ENCODE measurements at regions not wholly inside any gene's neighbourhood (a gene's known extent, or its start where the extent isn't known, plus 50 kb on each side); places are given as distances from the start of the nearest gene placed in this dataset.
"Not testable (repeated sequence)": the region's sequence is repeated elsewhere in the genome, so short reads cannot be mapped to it uniquely, and the experiment has no call there.

GRCh38 chr10:38252551-38252950 lies 158.4 kb downstream of the ZNF37A start:
- H3K4me1 ChIP-seq; H3K27ac ChIP-seq; H3K9me3 ChIP-seq; H3K36me3 ChIP-seq (ENCODE audit: insufficient read depth in 1 of 2, low read depth in 1 of 2); H3K4me3 ChIP-seq; H3K27me3 ChIP-seq (ENCODE audit: insufficient read depth in 3 of 3, low read length in 2 of 3); DNase-seq; ATAC-seq; intact Hi-C loops (cut with DNase I): not testable (repeated sequence)
- 32 to 41% (median 41%) methylated on average over 3 to 4 of the region's 6 CpGs for WGBS, 3 donors

DNA sequence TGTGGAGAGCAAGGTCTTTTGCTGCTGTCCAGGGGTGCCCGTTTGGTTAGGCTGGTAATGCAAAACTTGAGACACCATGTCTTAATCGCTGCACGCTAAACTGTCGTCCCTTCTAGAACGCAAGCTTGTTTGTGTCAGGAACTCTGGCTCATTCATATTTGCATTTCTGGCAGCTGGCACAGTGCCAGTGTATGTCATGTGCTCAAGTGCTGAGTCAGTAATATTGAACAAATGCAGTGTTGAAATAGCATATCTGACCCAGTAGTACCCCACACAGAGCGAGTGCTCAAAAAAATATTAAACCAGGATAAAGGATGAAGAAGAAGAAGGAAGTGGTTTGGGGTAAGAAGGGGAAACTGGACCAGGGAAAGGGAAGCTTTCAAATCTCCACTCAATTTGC lies 173.4 kb downstream of the ZNF37A start:
- WGBS, 3 donors, result 64 to 76% (median 74%) methylated on average over 6 of the region's 6 CpGs
- H3K4me1 ChIP-seq; H3K36me3 ChIP-seq (ENCODE audit: insufficient read depth in 1 of 2, low read depth in 1 of 2); intact Hi-C loops (cut with DNase I); H3K27me3 ChIP-seq (ENCODE audit: insufficient read depth in 3 of 3, low read length in 2 of 3); ATAC-seq; H3K27ac ChIP-seq; H3K9me3 ChIP-seq; H3K4me3 ChIP-seq; DNase-seq: not testable (repeated sequence)

DNA sequence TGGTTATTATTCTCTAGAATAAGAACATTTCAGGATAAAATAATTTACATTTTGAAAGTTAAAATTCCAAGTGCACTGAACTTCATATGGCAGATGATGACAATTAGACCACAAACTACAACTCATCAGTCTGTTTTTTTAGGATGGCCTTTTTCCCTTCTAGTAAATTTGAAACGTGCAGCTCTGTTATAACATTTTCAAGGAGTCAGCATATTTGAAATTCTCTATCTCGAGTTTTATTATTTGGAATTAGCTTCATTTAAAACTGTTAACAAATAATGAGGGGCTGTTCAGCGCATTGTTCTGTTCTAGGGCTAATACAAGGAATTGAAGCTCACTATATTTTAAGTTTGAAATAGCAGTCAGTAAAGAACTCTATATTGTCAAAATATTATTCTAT lies 176.9 kb downstream of the ZNF37A start:
- intact Hi-C loops (cut with DNase I); H3K4me1 ChIP-seq; H3K27me3 ChIP-seq (ENCODE audit: insufficient read depth in 3 of 3, low read length in 2 of 3); H3K4me3 ChIP-seq; ATAC-seq; DNase-seq; H3K36me3 ChIP-seq (ENCODE audit: insufficient read depth in 1 of 2, low read depth in 1 of 2); H3K9me3 ChIP-seq; H3K27ac ChIP-seq: not testable (repeated sequence)
- WGBS, 3 donors, result 41 to 45% (median 43%) methylated on average over 3 of the region's 3 CpGs

- intact Hi-C loops (cut with DNase I), result not testable (repeated sequence)
- WGBS, 3 donors, result 69 to 78% (median 76%) methylated on average over 2 of the region's 2 CpGs
Observed at GRCh38 chr10:38274879-38275278, 180.7 kb downstream of the ZNF37A start.

DNA sequence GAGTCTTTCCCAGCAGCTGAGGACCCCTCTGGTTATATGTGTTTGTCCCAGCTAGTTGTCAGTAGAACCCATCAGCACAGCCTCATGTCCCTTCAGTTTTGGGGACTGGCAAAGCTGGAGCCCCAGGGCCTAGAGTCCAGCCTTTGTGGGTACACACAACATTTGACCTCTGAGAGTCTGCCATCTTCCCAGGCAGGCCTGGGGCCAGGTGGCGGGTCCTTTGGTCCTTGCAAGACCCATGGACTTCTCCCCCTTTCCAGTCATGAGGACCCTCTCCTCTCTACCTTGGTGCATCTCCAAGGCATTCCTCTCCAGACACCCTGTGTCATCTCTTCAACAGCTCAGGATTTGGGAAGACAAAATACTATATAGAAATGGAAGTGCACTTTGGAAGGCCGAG lies 198.4 kb downstream of the ZNF37A start:
- H3K36me3 ChIP-seq (ENCODE audit: insufficient read depth in 1 of 2, low read depth in 1 of 2); H3K27ac ChIP-seq; ATAC-seq; H3K4me3 ChIP-seq; DNase-seq; intact Hi-C loops (cut with DNase I); H3K4me1 ChIP-seq; H3K27me3 ChIP-seq (ENCODE audit: insufficient read depth in 3 of 3, low read length in 2 of 3); H3K9me3 ChIP-seq: not testable (repeated sequence)
- WGBS, 3 donors, result 74 to 87% (median 85%) methylated on average over 1 to 2 of the region's 2 CpGs

More at GRCh38 chr10:38274879-38275278, 180.7 kb downstream of the ZNF37A start:
- not testable (repeated sequence) for H3K27me3 ChIP-seq (ENCODE audit: insufficient read depth in 3 of 3, low read length in 2 of 3); H3K9me3 ChIP-seq; H3K4me1 ChIP-seq; DNase-seq; H3K27ac ChIP-seq; H3K36me3 ChIP-seq (ENCODE audit: insufficient read depth in 1 of 2, low read depth in 1 of 2); ATAC-seq; H3K4me3 ChIP-seq

DNA sequence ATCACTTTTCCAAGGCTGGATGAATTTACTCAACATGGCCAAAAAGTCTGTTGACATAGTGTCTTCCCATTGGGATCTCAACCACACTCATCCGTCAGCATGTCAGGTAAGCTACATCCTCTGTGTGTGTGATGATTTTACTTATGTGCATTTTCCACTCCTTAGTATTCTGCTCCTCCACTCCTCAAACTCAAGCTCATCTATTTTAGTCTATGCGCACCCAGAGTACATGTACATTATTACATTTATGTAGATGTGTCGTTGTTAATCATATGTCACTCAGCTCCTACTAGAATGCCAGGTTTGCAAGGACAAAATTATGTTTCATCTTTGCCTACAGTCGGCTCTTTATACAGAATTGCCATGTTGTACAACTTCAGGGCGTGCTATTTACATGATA lies 216.0 kb downstream of the ZNF37A start:
- H3K9me3 ChIP-seq; ATAC-seq; H3K27ac ChIP-seq; H3K36me3 ChIP-seq (ENCODE audit: insufficient read depth in 1 of 2, low read depth in 1 of 2); H3K27me3 ChIP-seq (ENCODE audit: insufficient read depth in 3 of 3, low read length in 2 of 3); intact Hi-C loops (cut with DNase I); H3K4me1 ChIP-seq; DNase-seq; H3K4me3 ChIP-seq: not testable (repeated sequence)
- 72 to 75% (median 73%) methylated on average over 5 of the region's 5 CpGs for WGBS, 3 donors

DNA sequence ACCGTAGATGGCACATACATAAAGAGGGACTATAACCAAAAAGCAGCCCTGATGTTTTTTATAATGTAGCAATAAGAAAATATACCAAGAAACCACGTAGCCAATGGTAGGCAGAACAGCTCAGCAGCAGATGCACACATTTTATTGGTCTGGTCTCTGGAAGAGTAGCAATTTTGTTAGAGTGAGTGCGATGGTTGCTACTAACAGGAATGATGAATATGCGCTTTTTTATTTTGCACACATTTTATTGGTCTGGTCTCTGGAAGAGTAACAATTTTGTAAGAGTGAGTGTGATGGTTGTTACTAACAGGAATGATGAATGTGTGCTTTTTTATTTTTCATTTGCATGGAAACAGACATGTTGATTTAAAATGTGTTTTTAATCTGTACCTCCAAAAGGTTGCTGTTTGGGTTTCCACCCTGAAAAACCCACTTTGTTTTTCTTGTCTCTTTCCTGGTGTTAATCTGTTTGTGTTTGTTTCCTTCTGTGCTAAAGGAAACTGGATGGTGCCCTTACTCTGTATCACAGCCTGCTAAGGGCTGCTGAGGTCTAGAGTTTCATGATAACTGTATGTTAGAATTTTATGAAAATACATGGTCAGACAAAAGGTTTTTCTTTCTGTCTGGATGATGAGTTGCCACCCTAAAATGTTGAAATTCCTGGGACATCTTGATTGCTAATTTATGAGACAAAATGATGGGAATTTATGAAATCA lies 221.1 kb downstream of the ZNF37A start:
- H3K36me3 ChIP-seq (ENCODE audit: insufficient read depth in 1 of 2, low read depth in 1 of 2); H3K9me3 ChIP-seq; ATAC-seq; H3K27ac ChIP-seq; H3K4me3 ChIP-seq; DNase-seq; H3K4me1 ChIP-seq; H3K27me3 ChIP-seq (ENCODE audit: insufficient read depth in 3 of 3, low read length in 2 of 3); intact Hi-C loops (cut with DNase I): not testable (repeated sequence)
- WGBS, 3 donors, result 73 to 76% (median 74%) methylated on average over 4 of the region's 4 CpGs

DNA sequence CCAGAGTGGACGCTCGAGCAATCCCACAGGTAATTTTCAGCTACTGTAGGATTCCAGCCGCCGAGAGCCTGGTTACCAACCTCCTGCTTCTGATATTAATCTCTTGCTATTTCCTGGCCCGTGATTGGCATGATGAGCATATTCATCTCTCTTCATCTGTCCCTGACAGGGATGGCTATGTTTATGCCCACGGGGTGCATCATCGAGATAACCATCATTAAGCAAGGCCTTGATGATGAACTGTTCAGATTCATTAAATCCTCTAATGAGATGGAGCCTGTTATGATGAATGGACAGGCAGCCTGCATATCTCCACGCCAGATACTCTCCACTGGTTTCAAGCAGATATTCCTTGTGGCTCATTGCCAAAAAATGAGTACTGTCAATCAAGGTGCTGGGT lies 227.3 kb downstream of the ZNF37A start:
- ATAC-seq; H3K9me3 ChIP-seq; H3K4me1 ChIP-seq; H3K36me3 ChIP-seq (ENCODE audit: insufficient read depth in 1 of 2, low read depth in 1 of 2); H3K4me3 ChIP-seq; H3K27me3 ChIP-seq (ENCODE audit: insufficient read depth in 3 of 3, low read length in 2 of 3); intact Hi-C loops (cut with DNase I); DNase-seq; H3K27ac ChIP-seq: not testable (repeated sequence)
- 80 to 88% (median 84%) methylated on average over 8 of the region's 8 CpGs for WGBS, 3 donors

DNA sequence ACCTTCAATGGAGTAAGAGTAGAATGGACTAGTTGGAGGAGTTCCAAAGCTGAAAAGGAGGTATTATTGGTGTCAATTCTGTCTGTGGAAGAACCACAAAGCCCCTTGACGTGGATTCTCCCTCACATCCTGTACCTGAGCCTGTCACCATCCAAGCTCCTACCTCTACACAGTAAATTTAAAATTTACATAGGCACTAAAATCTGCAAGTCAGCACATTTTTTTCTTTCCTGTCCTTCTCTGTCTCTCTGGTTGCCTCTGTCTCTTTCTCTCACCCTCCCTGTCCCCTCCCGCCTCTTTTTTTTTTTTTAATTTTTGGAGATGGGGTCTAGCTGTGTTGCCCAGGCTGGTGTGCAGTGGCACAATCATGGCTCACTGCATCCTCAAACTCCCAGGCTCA lies 236.2 kb downstream of the ZNF37A start:
- 73 to 76% (median 75%) methylated on average over 2 of the region's 2 CpGs for WGBS, 3 donors
- DNase-seq; intact Hi-C loops (cut with DNase I); H3K4me3 ChIP-seq; H3K36me3 ChIP-seq (ENCODE audit: insufficient read depth in 1 of 2, low read depth in 1 of 2); ATAC-seq; H3K27me3 ChIP-seq (ENCODE audit: insufficient read depth in 3 of 3, low read length in 2 of 3); H3K9me3 ChIP-seq; H3K4me1 ChIP-seq; H3K27ac ChIP-seq: not testable (repeated sequence)

DNA sequence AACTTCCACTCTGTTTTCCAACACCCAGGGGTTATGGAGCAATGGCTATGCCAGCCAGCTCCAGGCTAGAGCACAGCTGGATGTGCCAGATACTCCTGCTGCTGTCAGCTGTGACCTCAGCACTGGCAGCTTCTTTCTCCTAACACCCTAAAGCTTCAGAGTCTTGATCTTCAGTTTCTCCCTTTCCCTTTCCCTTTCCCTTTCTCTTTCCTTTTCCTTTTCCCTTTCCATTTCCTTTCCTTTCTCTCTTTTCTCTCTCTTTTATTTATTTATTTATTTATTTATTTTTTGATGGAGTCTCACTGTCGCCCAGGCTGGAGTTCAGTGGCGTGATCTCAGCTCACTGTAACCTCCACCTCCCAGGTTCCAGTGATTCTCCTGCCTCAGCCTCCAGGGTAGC lies 237.0 kb downstream of the ZNF37A start:
- H3K9me3 ChIP-seq, ATAC-seq: not testable (repeated sequence)
- 82 to 88% (median 86%) methylated on average over 2 of the region's 2 CpGs for WGBS, 3 donors

GRCh38 chr10:38333699-38334098 lies 239.6 kb downstream of the ZNF37A start:
- H3K27me3 ChIP-seq (ENCODE audit: insufficient read depth in 3 of 3, low read length in 2 of 3); ATAC-seq; H3K27ac ChIP-seq; H3K36me3 ChIP-seq (ENCODE audit: insufficient read depth in 1 of 2, low read depth in 1 of 2); DNase-seq; H3K4me3 ChIP-seq; H3K9me3 ChIP-seq; H3K4me1 ChIP-seq; intact Hi-C loops (cut with DNase I): not testable (repeated sequence)
- WGBS, 3 donors, result 72 to 78% (median 73%) methylated on average over 3 of the region's 4 CpGs

More for the DNA sequence above, 237.0 kb downstream of the ZNF37A start:
- H3K27me3 ChIP-seq (ENCODE audit: insufficient read depth in 3 of 3, low read length in 2 of 3); intact Hi-C loops (cut with DNase I); H3K4me3 ChIP-seq; H3K36me3 ChIP-seq (ENCODE audit: insufficient read depth in 1 of 2, low read depth in 1 of 2); H3K27ac ChIP-seq; H3K4me1 ChIP-seq; DNase-seq: not testable (repeated sequence)

GRCh38 chr10:38350645-38351044 lies 256.5 kb downstream of the ZNF37A start:
- H3K27me3 ChIP-seq (ENCODE audit: insufficient read depth in 3 of 3, low read length in 2 of 3); H3K4me1 ChIP-seq; H3K4me3 ChIP-seq; H3K9me3 ChIP-seq; H3K27ac ChIP-seq; H3K36me3 ChIP-seq (ENCODE audit: insufficient read depth in 1 of 2, low read depth in 1 of 2); intact Hi-C loops (cut with DNase I); ATAC-seq; DNase-seq: not testable (repeated sequence)
- WGBS, 3 donors, result 60 to 89% (median 74%) methylated on average over 1 of the region's 1 CpG

All from psoas muscle (tissue), 7 donors.